COLO668 (cell line): ENCODE measurements at regions not wholly inside any gene's neighbourhood (a gene's known extent, or its start where the extent isn't known, plus 50 kb on each side); places are given as distances from the start of the nearest gene placed in this dataset.
"Not testable (repeated sequence)": the region's sequence is repeated elsewhere in the genome, so short reads cannot be mapped to it uniquely, and the experiment has no call there.

Experiments used
- DNase-seq: peaks from one replicate; lab custom pipeline; 2025; ENCODE audit not compliant: unreplicated experiment; lab: John Stamatoyannopoulos, UW

- DNase-seq = no peak
These were observed 153.1 kb upstream of the THUMPD2 start for GRCh38 chr2:39932198-39932597.

GRCh38 chr2:39930175-39930917 is 151.3 kb upstream of the THUMPD2 start:
- no peak for DNase-seq

GRCh38 chr2:39929531-39929930 is 150.5 kb upstream of the THUMPD2 start:
- DNase-seq = no peak

GRCh38 chr2:39925312-39925711 is 146.3 kb upstream of the THUMPD2 start:
- no peak for DNase-seq

- no peak for DNase-seq
These were observed 144.4 kb upstream of the THUMPD2 start for GRCh38 chr2:39923455-39923854.

- no peak for DNase-seq
These were observed 143.8 kb upstream of the THUMPD2 start for GRCh38 chr2:39922679-39923405.

GRCh38 chr2:39920307-39920801 is 141.3 kb upstream of the THUMPD2 start:
- no peak for DNase-seq

GRCh38 chr2:39919511-39920306 is 140.7 kb upstream of the THUMPD2 start:
- no peak for DNase-seq

GRCh38 chr2:39918886-39919285 is 139.8 kb upstream of the THUMPD2 start:
- DNase-seq = no peak

GRCh38 chr2:39917371-39917770 is 138.3 kb upstream of the THUMPD2 start:
- DNase-seq = not testable (repeated sequence)

- DNase-seq = no peak
These were observed 135.9 kb upstream of the THUMPD2 start for GRCh38 chr2:39914949-39915348.

GRCh38 chr2:39913648-39914461 is 134.8 kb upstream of the THUMPD2 start:
- peak; percentile 7 for DNase-seq

- no peak for DNase-seq
These were observed 123.0 kb upstream of the THUMPD2 start for GRCh38 chr2:39902103-39902502.

- DNase-seq = no peak
These were observed 119.9 kb upstream of the THUMPD2 start for GRCh38 chr2:39898934-39899333.

- no peak for DNase-seq
These were observed 118.2 kb upstream of the THUMPD2 start for GRCh38 chr2:39897273-39897672.

- DNase-seq = no peak
These were observed 115.0 kb upstream of the THUMPD2 start for GRCh38 chr2:39894082-39894481.

- DNase-seq = no peak
These were observed 114.6 kb upstream of the THUMPD2 start for GRCh38 chr2:39893616-39894015.

GRCh38 chr2:39881948-39882347 is 102.9 kb upstream of the THUMPD2 start:
- no peak for DNase-seq

GRCh38 chr2:39881494-39881893 is 102.4 kb upstream of the THUMPD2 start:
- no peak for DNase-seq

- not testable (repeated sequence) for DNase-seq
These were observed 99.9 kb upstream of the THUMPD2 start for GRCh38 chr2:39879001-39879400.

GRCh38 chr2:39875914-39876267 is 96.8 kb upstream of the THUMPD2 start:
- no peak for DNase-seq
